ENCODE measurements at regions not wholly inside any gene's neighbourhood (a gene's known extent, or its start where the extent isn't known, plus 50 kb on each side); places are given as distances from the start of the nearest gene placed in this dataset.

DNA sequence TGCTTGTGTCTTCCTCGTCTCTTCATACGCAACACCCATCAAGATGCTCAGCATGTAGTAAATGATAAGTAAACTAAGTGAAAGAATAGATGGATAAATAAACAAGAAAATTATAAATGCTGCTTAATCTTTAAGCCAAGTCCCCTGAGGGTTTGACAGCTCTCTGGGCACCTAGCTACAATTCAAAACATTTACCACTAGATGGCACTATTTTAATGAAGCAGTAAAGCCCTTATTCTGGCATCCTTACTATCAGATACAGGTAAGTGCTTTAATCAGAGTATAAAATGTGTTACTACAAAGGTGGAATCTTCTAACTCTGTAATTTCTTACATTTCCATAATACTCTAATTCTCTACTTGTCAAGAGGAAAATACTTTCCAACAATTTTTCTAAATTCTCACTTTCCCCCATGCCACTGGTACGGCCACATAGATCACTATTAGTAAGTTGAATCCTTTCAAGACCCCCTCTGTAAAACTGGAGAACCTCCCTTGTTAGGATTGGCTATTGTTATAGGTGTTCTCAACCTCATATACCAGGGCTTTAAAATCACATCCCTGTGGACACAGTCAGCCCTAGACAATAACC, 137.8 kb downstream of the BARHL2 start:
- TF ChIP-seq, protein P1, sequence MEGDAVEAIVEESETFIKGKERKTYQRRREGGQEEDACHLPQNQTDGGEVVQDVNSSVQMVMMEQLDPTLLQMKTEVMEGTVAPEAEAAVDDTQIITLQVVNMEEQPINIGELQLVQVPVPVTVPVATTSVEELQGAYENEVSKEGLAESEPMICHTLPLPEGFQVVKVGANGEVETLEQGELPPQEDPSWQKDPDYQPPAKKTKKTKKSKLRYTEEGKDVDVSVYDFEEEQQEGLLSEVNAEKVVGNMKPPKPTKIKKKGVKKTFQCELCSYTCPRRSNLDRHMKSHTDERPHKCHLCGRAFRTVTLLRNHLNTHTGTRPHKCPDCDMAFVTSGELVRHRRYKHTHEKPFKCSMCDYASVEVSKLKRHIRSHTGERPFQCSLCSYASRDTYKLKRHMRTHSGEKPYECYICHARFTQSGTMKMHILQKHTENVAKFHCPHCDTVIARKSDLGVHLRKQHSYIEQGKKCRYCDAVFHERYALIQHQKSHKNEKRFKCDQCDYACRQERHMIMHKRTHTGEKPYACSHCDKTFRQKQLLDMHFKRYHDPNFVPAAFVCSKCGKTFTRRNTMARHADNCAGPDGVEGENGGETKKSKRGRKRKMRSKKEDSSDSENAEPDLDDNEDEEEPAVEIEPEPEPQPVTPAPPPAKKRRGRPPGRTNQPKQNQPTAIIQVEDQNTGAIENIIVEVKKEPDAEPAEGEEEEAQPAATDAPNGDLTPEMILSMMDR (IDR thresholded peaks at IDR 0.05; ENCODE audit: insufficient read depth, low read depth, low read length): peak; percentile 64
- no peak for TF ChIP-seq EZH2 (IDR thresholded peaks at IDR 0.05; ENCODE audit: insufficient read depth, low read length)
